Vagina (tissue), 2 donors: ENCODE measurements at regions not wholly inside any gene's neighbourhood (a gene's known extent, or its start where the extent isn't known, plus 50 kb on each side); places are given as distances from the start of the nearest gene placed in this dataset.

Experiments
- DNase-seq, 2 donors: peaks; one replicate each; pipeline ENCODE4 v3.0.0-alpha.2; 2017; ENCODE audit errors: extremely low spot score in 2 of 2
- H3K27ac ChIP-seq: fragments of 200-600 bp; sonication (generic); one replicate; pipeline ENCODE4 v1.5.1; 2019
- H3K27me3 ChIP-seq: fragments of 200-600 bp; sonication (generic); one replicate; pipeline ENCODE4 v1.5.1; 2019
- H3K36me3 ChIP-seq, 2 donors: fragments of 200-600 bp; sonication (generic); one replicate each; pipeline ENCODE4 v1.5.1; 2017 to 2019
- H3K4me1 ChIP-seq: fragments of 200-600 bp; sonication (generic); one replicate; pipeline ENCODE4 v1.5.1; 2019
- H3K4me3 ChIP-seq, 2 donors: fragments of 200-600 bp; sonication (generic); 1 replicate in 1 of 2; 2 replicates in 1 of 2; pipeline ENCODE4 v1.5.1; 2016 to 2019
- H3K9me3 ChIP-seq: fragments of 200-600 bp; sonication (generic); one replicate; pipeline ENCODE4 v1.5.1; 2019
- CTCF ChIP-seq, 3 experiments: fragments of 450-650 bp in 2 of 3; fragments of 200-600 bp in 1 of 3; sonication (generic) in 1 of 3; IDR thresholded peaks; one replicate each; pipeline ENCODE4 v1.5.1; 2017 to 2019; ENCODE audit warnings: antibody characterized with exemption in 3 of 3, mild to moderate bottlenecking in 2 of 3, moderate library complexity in 2 of 3
- POLR2A ChIP-seq, 2 donors: fragments of 450-650 bp; IDR thresholded peaks; one replicate each; pipeline ENCODE4 v1.6.1; 2017; ENCODE audit warnings: antibody characterized with exemption in 2 of 2, mild to moderate bottlenecking in 2 of 2, moderate library complexity in 2 of 2
- POLR2AphosphoS5 ChIP-seq, 2 donors: sonication (generic); formaldehyde crosslinking; IDR thresholded peaks; one replicate each; pipeline ENCODE4 v1.9.0; 2017; ENCODE audit warnings: antibody characterized with exemption in 2 of 2, mild to moderate bottlenecking in 2 of 2, low read depth in 1 of 2; ENCODE audit not compliant: insufficient read depth in 1 of 2
- intact Hi-C: fragments of 100-400 bp; cut with DNase I; formaldehyde crosslinking; loops from one replicate; pipeline ENCODE4 v1.15.1; 2023

- Histone ChIP-seq H3K9me3 (no peaks in the 10 kb centered on the region), H3K27me3 (no peaks in the 10 kb centered on the region), H3K27ac (no peak overlapping the region), H3K4me1 (no peaks in the 10 kb centered on the region), H3K36me3 (no peaks in the 10 kb centered on the region), H3K4me3 (no peak overlapping the region)
- TF ChIP-seq POLR2A (IDR thresholded peaks at IDR 0.05): no peak
- TF ChIP-seq CTCF (IDR thresholded peaks at IDR 0.05): no peak
- TF ChIP-seq POLR2AphosphoS5 (IDR thresholded peaks at IDR 0.05; ENCODE audit: insufficient read depth in 1 of 2, low read depth in 1 of 2): no peak
- no peak for DNase-seq
- intact Hi-C loops: no loop called here
Observed at GRCh38 chr6:56339524-56339923, 92.1 kb upstream of the COL21A1 start.

DNA sequence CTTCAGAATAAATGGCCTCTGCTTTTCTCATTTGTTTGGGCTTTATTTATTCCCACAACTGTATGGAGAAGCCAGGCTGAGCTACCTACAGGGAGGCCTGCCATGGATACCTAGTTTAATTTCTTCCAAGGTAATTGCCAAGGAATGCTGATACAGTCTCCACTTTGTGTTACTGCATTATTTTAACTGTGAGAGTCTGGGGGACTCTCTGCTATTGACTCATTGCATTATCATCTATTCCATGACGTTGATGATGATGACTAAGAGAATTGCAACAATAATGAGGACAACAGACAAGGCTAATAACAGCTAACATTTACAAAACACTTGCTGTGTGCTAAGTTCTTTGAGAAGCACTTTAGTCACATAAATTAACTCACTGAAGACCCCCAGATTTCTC, 88.3 kb upstream of the COL21A1 start:
- Histone ChIP-seq H3K27me3 (no peaks in the 10 kb centered on the region), H3K27ac (no peak overlapping the region), H3K9me3 (no peaks in the 10 kb centered on the region), H3K36me3 (no peaks in the 10 kb centered on the region), H3K4me3 (no peak overlapping the region), H3K4me1 (no peaks in the 10 kb centered on the region)
- DNase-seq: no peak
- TF ChIP-seq POLR2AphosphoS5 (IDR thresholded peaks at IDR 0.05; ENCODE audit: insufficient read depth in 1 of 2, low read depth in 1 of 2) (no peak), CTCF (IDR thresholded peaks at IDR 0.05) (no peak), POLR2A (IDR thresholded peaks at IDR 0.05) (no peak)
- intact Hi-C loops: no loop called here

GRCh38 chr6:56334937-56335336, 87.6 kb upstream of the COL21A1 start:
- no peak overlapping the region for H3K4me3 ChIP-seq
- H3K9me3 ChIP-seq: no peaks in the 10 kb centered on the region

GRCh38 chr6:56329271-56330050, 82.1 kb upstream of the COL21A1 start:
- no peak for DNase-seq
- Histone ChIP-seq H3K27ac (no peak overlapping the region), H3K27me3 (no peaks in the 10 kb centered on the region)

More at GRCh38 chr6:56334937-56335336, 87.6 kb upstream of the COL21A1 start:
- no peak overlapping the region for H3K27ac ChIP-seq
- no peaks in the 10 kb centered on the region for H3K27me3 ChIP-seq
- no peaks in the 10 kb centered on the region for H3K36me3 ChIP-seq
- no peaks in the 10 kb centered on the region for H3K4me1 ChIP-seq
- TF ChIP-seq POLR2A (IDR thresholded peaks at IDR 0.05) (no peak), CTCF (IDR thresholded peaks at IDR 0.05) (no peak), POLR2AphosphoS5 (IDR thresholded peaks at IDR 0.05; ENCODE audit: insufficient read depth in 1 of 2, low read depth in 1 of 2) (no peak)
- no peak for DNase-seq
- intact Hi-C loops: no loop called here

More at GRCh38 chr6:56329271-56330050, 82.1 kb upstream of the COL21A1 start:
- no peak overlapping the region for H3K4me3 ChIP-seq
- no peaks in the 10 kb centered on the region for H3K36me3 ChIP-seq
- H3K9me3 ChIP-seq: no peaks in the 10 kb centered on the region
- H3K4me1 ChIP-seq: no peaks in the 10 kb centered on the region
- TF ChIP-seq CTCF (IDR thresholded peaks at IDR 0.05): no peak
- TF ChIP-seq POLR2A (IDR thresholded peaks at IDR 0.05): no peak
- no peak for TF ChIP-seq POLR2AphosphoS5 (IDR thresholded peaks at IDR 0.05; ENCODE audit: insufficient read depth in 1 of 2, low read depth in 1 of 2)
- intact Hi-C loops: no loop called here
